HG03108 (cell line): ENCODE measurements at regions not wholly inside any gene's neighbourhood (a gene's known extent, or its start where the extent isn't known, plus 50 kb on each side); places are given as distances from the start of the nearest gene placed in this dataset.

Experiments used
- ATAC-seq: cut with Tn5 transposase; IDR thresholded peaks from one replicate; pipeline ENCODE4 v1.9.1; 2021; ENCODE audit warnings: moderate library complexity; ENCODE audit not compliant: unreplicated experiment

DNA sequence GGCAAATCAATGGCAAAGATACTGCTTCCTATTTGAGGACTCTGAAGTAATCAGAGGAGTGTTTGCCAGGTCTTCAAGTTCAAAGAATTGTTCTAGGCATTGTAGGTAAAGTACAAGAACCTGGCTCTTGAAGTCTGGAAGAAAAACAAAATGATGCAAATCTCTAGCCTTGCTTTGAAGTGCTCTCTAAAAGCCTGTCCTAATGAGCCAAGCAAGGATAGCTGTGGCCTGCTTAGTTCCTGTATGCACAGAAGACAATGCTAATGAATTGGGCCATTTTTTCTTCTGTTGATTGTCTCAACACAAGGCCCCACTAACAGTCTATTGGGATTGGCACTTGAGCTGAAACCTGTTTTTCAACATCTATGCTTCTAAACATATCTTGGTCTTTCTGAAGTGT is 165.0 kb upstream of the POU3F2 start:
- ATAC-seq = no peak

DNA sequence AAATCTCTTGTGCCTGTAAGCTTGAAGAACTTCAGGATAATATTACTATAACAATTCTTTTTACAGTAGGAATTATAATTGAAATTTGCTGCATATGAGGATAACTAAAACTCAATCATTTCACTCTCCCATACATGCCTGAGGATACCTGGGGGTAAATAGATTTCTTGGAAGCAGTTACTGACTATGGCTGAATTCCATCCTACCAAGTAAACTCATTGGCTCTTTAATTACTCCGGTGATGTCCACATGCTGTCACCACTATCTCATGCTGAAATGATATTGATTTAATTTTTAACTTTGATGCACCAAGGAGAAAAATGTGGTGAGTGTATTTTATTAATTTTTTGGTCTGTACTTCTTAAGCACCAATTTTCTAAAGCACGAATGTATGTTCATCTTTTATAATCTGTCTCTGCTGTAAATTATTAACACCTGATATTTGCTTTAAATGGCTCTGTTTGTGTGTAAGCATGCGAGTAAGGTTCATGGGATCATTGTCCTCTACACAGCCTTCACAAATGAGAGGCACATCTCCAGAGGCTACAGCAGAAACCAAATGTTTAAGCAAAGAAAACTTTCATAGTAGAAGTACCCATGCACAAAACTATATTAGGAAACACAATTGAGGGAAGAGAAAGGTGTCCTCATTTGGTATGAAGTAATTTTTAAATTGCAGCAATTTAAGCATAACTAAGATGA is 164.2 kb upstream of the POU3F2 start:
- no peak for ATAC-seq

DNA sequence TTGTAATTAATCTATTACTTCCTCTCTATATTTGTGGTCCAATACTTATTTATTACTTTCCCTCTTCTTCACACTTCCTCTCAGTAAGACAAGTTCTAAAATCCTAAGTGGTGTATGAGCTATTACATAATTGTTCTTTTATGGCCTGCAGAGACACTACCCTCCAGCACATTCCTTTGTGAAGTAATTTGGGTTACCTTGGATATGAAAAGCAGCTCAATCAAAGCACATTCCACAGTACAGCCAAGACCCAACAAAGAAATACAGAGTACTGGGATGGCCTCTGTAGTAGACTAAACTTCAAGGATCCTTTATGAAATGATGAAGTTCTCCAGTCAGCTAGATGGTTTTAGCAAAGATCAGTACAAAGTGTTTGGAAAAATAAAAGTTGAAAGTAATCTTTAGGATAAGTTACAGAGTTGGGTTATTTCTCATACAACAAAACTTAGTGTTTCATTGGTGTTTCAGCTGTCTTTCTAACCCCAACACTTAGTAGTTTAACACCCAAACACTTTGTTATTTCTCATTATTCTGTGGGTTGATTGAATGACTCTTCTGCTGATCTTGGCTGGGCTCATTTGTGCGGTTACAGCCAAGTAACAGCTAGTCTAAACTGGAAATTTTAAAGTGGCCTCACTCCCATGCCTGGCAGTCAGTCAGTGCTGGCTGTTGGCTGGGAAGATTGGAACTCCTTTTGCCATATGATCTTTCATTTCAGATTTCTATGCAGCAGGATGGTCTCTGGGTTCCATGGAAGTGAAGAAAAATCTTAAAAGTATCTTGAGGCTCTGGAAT is 161.5 kb upstream of the POU3F2 start:
- no peak for ATAC-seq

DNA sequence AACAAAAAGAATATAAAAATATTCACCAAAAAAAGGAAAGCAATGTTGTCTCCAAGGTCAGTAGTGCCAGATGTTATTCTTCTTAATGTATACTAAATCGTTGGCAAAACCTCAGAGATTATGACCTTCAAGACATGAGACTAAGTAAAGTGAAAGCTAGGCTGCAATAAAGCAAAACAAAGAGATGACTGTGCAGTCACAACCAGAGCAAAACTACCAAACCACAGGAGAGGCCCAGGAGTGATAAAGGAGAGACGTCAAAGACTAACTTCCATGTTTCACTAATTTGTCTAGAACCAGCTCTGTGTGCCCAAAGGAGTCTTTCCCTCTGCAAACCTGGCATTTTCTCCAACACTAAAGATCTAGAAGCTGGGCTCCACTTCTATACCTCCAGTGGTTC is 155.9 kb upstream of the POU3F2 start:
- ATAC-seq = no peak

DNA sequence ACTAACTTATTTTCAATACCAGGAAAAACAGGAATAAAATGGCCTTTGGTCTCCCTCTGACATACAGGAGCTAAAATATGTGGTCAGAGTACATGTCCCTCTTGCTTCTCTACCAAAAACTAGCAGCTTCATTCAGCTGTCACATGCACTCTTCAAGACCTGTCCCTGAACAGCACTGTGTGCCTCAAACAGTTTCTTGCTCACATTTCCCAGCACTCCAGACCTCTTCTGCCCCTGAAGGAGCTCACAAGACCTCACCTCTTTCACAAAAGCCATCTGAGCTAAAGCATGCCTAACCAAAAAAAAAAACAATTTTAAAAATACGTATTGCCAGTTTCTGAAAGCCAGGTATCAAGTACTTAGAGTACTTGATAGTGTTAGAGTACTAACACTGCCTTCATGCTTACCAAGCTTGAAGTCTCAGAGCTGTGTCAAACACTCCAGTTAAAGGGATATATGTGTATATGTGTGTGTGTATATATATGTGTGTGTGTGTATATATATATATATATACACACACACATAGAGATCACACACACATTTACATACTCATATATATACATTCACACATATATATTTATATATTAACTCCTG is 148.3 kb upstream of the POU3F2 start:
- no peak for ATAC-seq

DNA sequence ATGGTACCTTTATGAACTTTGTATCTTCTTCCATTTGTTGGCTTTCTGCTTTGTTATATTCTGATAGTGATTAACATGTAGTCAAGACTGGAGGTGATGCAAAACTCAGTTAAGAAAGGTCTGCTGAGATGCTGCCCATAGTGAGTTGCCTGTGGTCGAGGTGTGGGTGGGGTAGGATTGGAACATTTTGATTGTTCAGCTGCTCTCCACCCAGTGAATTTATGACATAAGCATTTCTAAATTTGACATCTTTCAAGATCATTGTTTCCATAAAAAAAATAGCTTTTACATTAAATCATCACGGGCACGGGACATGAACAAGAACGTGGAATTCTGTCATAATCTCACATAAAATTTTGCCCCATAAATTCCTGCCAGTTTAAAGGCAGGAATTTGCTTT is 146.6 kb upstream of the POU3F2 start:
- ATAC-seq = no peak

DNA sequence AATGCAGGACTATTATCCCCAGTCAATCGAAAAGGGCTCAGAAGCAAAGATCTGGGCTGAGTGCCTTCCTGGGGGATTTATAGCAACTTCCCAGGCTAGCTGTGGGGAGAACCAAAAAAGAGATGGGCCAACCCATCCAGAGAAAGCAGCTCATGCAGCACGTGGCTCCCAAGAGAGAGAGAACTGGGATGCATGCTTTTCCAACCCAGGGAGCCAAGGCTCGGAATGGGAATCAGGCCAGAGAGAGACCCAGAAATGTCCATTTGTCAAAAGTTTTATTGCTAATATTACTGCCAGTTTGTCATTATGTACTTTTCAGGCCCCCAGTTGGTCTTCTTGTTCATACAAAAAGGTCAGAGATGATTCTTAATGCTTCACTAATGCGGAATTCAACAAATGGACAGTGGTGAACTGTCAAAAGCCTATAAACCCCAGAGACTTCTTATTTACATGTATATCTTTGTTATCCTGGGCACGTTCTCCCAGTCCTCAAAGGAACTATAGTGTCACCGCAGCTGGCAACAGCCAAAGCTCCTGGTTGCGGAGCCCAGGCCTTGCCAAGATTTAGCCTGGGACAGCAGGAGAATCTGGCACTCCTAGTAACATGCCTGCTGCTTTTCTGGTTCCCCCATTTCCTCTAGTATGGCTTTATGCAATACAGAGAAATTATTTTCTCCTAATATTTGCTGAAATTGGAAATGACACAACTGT is 139.1 kb upstream of the POU3F2 start:
- no peak for ATAC-seq

DNA sequence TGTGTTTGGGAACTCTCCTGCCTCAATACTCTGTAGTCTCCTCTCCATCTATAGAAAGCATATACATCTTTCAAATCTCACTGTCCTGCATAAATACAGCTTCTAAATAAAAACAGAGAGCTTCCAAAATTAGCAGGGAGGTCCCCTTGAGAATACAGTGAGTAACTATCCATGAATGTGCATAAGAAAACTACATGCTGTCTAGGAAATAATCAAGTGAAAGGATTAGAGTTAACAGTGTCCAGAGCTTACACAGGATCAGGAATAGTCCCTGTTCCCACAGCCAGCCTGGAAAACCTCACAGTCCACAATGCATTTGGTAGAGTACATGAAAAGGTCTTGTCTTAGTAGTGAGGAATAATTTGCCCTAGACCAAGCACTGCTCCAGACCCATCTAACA is 123.0 kb upstream of the POU3F2 start:
- ATAC-seq = no peak

DNA sequence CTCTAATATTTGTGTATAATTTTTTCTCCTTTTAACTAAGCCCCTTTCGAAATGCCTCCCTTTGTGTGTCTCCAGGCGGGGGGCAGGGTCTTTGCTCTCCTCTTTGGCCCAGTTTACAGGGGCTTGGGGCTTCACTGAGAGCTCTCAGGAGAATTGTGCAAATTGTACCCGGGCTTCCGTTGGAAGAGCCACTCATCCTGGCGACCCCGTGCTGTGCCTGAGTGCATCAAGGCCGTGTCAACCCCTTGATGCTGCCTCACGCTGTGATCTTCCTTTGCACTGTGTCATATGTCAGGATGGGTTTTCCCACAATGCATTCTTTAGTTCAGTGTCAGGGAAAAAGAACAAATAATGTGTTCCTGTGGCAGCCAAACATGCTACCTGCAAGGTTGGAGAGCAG is 118.0 kb upstream of the POU3F2 start:
- ATAC-seq = no peak

DNA sequence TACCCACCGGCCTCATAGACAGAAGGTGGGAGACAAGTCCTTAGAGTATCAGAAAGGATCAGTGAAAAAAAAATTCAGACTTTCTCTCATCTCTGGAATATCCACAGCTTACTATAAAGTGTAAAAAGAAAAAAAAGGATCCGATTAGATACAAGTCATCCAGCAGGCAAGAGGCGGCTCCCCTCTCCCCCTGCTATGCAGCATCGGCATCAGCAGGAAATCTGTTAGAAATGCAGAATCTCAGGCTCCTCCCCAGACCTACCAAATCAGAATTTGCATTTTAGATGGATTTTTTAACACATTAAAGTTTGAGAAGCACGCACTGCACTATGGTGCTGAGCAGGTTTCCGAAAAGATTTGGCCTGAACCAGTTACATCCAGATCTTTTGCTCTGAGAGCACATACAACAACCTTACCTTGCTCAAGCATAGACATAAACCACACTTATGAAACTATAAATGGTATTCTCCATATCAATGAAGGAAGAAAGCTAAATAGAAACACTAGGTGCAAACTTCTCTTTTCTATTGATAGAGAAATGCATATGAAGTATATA is 117.0 kb upstream of the POU3F2 start:
- no peak for ATAC-seq

DNA sequence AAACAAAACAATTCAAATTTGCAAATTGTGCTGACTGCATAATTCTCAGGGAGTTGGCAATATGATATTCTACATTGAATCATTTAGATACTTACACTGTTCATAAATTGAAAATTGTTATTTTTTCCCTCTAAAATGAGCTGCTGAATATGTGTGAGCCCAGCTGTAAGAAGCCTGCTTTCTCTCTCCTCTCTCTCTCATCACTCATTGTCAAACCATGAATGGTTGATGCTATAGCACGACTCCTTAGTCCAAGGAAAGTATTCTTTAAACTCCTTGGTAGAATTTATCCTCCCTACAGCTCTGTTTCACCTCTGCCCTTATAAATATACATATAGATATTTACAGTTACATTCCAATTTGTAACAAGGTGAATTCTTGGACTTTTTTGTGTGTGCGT is 116.4 kb upstream of the POU3F2 start:
- no peak for ATAC-seq

DNA sequence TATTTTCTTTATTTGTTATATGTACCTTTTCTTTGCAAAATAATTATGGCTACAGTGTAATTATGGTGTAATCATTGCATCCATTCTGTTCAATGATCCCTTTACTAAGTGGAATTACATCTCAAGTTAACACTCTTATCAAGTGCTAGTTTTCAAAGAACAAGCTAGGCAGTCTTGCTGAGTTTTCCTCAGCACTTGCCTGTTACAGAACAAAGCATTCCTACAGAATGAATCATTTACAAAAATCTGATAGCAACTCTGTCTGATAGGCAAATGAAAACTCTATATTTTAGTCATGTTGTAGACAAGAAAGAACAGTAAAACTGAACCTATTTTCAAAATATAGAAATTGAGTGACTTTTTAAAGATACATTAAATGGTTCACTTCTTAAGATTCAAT is 109.8 kb upstream of the POU3F2 start:
- no peak for ATAC-seq

DNA sequence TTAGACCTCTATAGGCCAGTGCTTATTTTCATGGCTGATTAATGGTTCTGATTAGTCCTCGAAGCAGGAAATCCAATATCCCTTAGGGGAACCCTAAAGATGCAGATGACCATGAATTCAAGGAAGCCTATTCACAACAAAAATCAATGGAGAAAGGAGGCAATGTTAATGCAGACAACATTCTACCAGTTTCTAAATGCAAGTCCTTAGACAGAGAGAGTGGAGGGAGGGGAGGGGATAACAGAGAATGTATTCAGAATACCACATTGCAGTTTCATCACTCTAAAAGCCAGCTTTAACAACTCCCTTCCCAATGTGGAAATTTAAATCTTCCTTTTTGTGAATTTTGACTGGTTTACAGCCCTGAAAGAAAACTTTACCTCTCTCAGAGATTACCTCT is 87.1 kb upstream of the POU3F2 start:
- no peak for ATAC-seq

DNA sequence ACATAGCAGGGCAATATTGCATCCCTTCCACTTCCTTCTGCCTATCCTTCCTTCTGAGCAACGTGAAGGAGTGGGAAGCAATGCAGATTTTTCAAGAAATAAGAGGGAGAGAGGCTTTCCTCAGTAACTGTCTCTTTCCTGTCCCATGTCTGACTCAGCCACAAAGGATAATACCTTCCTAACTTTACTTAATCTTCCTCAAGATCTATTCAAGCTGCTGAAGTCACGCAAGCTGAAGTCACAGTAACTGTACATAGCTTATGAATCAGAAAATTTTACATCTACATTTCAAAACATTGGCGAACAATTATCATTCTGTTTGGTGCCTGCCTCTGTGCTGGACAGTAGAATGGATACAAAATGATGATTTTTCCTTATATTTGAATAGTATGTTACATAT is 86.4 kb upstream of the POU3F2 start:
- ATAC-seq = no peak

DNA sequence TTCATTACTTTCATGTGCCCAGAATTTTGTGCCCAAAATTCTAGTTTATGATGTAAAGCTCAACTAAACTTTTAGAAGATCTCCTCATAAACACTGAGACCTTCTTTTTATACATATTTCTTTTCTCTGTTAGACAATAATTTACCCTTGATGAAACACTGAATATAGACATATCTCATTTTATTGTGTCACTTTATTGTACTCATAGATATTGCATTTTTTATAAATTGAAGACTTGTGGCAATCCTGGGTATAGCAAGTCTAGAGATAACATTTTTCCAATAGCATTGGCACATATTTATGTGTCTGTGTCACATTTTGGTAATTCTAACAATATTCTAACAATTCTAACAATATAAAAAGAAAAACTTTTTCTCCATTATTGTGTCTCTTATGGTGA is 74.9 kb upstream of the POU3F2 start:
- no peak for ATAC-seq

DNA sequence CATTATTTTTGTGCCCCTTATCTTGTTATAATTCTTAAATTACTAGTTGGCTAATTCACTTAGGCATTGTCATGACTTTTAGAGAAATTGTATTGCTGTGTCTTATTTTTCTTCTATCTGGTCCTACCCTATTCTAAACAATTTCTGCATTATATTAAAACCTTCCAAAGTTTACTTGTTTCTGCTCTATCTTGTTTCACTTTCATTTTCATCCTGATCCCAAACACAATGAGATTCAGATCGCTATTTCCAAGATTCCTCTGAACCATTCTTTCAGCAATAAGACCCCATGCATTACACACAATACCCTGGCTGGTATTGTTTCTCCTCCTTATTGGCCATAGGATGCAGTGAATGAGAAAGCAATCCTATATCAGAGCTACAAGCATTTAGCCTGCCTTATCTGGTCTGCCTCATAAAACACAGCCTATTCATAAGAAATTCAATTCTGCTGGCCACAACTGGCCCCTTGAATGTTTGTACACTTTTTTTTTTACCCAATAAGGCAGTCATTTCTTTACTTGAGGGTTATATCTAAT is 69.9 kb upstream of the POU3F2 start:
- ATAC-seq = no peak

DNA sequence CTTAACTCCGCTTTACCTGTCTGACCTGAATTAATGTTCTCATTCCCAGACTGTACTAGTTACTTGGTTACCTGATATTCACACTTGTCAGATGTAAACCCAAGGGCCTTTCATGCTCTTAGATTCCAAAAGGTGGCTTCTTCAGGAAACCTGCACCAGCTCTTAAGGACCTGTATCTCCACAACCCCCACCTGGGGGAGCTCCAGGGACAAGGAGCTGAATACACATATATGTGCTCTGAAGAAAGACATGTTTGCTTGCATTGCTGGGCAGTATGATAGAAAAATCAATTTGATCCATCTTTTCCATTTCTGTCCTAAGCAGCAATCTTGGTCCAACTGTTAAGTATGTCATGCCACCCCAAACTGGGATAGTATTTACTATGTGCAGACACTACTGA is 64.8 kb upstream of the POU3F2 start:
- no peak for ATAC-seq

DNA sequence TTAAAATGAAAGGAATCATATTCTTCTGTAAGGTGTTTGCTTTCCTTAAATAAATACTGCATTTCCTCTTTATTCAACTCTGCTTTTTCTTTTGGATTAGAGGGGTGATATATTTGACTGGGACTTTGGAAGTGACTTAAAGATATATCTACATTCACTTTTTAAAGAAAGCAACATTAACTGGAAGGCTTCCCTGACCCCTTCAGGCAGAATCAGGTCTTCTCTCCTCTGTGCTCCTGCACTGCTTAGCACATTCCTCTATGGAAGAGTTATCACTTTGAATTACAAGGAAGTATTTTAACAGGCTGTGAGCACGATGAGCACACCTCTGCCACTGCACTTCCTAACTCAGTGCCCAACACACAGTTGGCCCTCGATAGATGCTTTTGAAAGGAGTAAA is 59.2 kb upstream of the POU3F2 start:
- ATAC-seq = no peak

DNA sequence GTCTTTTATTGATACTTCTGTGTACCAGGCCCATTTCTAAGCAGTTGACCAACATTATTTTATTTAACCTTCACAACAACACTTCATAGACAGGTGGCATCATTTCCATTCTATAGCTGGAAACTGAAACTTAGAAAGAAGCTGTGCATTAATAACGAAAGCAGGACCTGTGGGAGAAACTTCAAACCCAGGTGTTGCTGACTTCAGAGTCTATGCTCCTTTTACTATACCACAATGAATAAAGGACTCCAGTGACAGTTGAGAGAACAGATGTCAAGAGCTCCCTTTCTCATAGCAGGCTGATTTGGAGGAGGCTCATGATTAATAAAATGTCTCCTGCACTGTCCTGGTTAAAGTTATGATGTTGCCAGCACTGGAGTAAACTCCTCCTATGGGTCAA is 56.6 kb upstream of the POU3F2 start:
- ATAC-seq = peak; percentile 99

DNA sequence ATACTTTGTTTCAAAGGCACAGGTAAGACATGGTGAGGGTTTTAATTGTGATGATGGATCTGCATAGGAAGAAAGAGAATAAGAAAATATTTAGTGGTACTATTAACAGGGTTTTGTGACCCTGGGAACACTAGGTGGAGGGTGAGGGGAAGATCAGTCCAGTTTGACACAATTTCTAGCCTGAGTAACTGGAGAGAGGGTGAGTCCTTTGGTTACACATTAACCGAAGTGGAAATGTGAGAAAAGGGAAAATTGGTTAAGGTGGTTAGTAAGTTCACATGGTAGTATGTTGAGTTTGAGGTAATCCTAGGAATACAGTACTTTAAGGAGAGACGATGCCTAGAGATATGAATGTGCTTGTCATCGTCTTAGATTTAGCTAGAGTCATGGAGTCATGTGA is 54.8 kb upstream of the POU3F2 start:
- ATAC-seq = no peak

DNA sequence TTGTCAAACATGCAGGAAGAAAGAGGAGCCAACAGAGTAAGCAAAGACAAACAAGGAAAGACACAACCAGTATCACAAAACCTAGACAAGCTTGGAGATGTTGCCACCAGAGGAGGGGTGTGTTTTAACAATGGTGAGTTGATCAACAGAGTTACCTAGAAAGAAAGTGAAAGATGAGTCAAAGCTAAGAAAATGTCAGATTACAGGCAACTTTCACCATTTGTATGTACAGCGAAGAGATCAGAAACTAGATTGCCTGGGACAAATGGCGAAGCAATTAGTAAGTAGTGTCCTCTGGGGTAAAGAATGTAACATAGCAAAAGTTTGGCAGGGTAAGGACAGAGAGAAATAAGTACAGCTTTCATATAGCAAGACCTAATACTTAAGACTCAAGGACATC is 51.6 kb upstream of the POU3F2 start:
- no peak for ATAC-seq
